Activated B cell treated with CpG ODN at 0.5 μM for 24 hours (primary cell): ENCODE measurements at regions not wholly inside any gene's neighbourhood (a gene's known extent, or its start where the extent isn't known, plus 50 kb on each side); places are given as distances from the start of the nearest gene placed in this dataset.
"Not testable (repeated sequence)": the region's sequence is repeated elsewhere in the genome, so short reads cannot be mapped to it uniquely, and the experiment has no call there.

ENCODE experiments used
- ATAC-seq: fragments of 200-7000 bp; cut with Tn5 transposase; one replicate; pipeline ENCODE4 v1.10.0; 2021; ENCODE audit warnings: low read depth, mild to moderate bottlenecking, moderate library complexity
- CTCF ChIA-PET: fragments of 350-600 bp; sonication (Branson Sonifier 250); formaldehyde crosslinking; loops from one replicate; lab custom pipeline; 2021; ENCODE audit warnings: antibody characterized with exemption; lab: Charles Lee
- POLR2A ChIA-PET: fragments of 350-600 bp; sonication (Branson Sonifier 250); formaldehyde crosslinking; loops from one replicate; lab custom pipeline; 2021; ENCODE audit warnings: antibody characterized with exemption; lab: Charles Lee
- DNase-seq: peaks from one replicate; pipeline ENCODE4 v3.0.0; 2022
- H3K27ac Mint-ChIP-seq: one replicate; pipeline ENCODE4 v1.8.0; 2020; ENCODE audit warnings: mixed read lengths
- H3K27me3 Mint-ChIP-seq: one replicate; pipeline ENCODE4 v1.8.0; 2021; ENCODE audit warnings: mixed read lengths
- H3K36me3 Mint-ChIP-seq: one replicate; pipeline ENCODE4 v1.8.0; 2021; ENCODE audit warnings: low read depth, mixed read lengths
- H3K4me1 Mint-ChIP-seq: one replicate; pipeline ENCODE4 v1.8.0; 2021; ENCODE audit warnings: mixed read lengths
- H3K4me3 Mint-ChIP-seq: one replicate; pipeline ENCODE4 v1.8.0; 2020; ENCODE audit warnings: mild to moderate bottlenecking, mixed read lengths
- H3K9me3 Mint-ChIP-seq: one replicate; pipeline ENCODE4 v1.8.0; 2020; ENCODE audit warnings: mixed read lengths
- intact Hi-C: fragments of 100-400 bp; cut with micrococcal nuclease; formaldehyde crosslinking; loops from one replicate; pipeline ENCODE4 v1.15.1; 2024

DNA sequence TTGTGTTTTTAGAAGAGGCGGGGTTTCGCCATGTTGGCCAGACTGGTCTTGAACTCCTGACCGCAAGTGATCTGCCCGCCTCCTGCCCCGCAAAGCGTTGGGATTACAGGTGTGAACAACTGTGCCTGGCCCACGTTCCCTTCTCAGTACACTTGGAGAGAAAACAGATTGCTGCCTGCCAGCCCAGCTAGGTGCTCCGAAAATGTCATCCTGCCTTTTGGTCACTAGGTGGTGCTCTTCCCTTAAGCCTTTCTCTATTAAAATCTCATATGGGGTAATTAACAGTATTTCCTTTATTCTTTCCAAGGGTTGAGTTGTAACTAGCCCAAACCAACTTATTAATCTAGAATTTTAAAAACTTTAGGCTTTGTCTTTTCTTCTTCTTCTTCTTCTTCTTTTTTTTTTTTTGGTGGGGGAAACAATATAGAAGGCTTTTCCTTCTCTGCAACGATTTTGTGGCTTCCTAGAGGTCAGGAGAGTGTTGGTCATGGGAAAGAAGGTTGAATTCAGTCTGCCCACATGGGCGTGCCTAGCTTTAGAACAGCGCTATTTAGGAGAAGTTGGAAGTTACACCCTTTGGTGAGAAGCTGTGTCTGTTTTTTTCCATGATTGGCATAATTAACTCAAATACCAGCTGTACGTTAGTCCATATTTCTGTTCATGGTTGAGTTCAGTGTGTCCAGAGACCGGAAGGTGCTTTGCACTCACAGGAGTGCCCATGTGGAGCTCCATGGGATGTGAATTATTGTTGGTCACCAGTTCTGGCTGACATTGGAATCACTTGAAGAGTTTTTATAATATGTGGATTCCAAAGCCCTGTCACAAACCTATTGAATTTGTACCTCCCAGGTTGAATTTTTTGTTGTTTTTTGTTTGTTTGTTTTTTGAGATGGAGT is 110.1 kb downstream of the LAT start:
- CTCF ChIA-PET, H3K4me3 Mint-ChIP-seq: not testable (repeated sequence)

DNA sequence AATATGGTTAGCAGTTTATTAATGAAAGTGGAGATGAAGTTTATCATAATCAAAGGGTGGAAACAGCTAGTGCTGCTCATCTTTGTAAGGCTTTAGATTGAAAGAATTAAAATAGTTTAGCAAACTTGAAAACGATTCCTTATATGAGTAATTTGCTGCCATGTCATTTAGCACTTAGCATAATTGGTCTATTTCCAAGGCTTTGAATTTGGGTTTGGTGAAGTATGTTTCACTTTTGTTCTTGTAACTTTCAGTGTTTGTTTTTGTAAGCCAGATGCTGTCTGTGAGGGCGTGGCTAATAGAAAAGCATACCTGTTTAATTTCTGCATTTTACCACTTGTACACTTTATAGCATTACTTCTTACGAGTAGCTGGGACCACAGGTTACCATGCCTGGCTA is 109.5 kb downstream of the LAT start:
- ATAC-seq, H3K27me3 Mint-ChIP-seq, H3K9me3 Mint-ChIP-seq, H3K4me3 Mint-ChIP-seq, intact Hi-C loops, H3K27ac Mint-ChIP-seq, CTCF ChIA-PET, POLR2A ChIA-PET, DNase-seq, H3K4me1 Mint-ChIP-seq: not testable (repeated sequence)
- peaks cover 16% of the 10 kb centered on the region for H3K36me3 Mint-ChIP-seq

More for the DNA sequence above, 110.1 kb downstream of the LAT start:
- peaks cover 16% of the 10 kb centered on the region for H3K36me3 Mint-ChIP-seq
- H3K27ac Mint-ChIP-seq, intact Hi-C loops, DNase-seq, H3K9me3 Mint-ChIP-seq, H3K27me3 Mint-ChIP-seq, H3K4me1 Mint-ChIP-seq, POLR2A ChIA-PET: not testable (repeated sequence)
- peak; percentile 71 for ATAC-seq

DNA sequence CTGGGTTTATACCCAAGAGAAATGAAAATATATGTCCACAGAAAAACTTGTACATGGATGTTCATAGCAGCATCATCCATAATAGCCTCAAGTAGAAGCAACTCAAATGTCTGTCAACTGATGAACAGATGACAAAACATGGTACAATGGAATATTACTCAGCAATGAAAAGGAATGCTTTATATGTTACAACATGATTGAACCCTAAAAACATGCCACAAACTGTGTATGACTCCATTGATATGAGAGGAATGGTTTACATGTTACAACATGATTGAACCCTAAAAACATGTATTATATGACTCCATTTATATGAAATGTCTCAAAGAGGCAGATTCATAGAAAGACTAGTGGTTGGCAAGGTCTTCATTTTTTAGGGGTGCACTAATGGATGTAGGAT is 104.8 kb downstream of the LAT start:
- DNase-seq, intact Hi-C loops, CTCF ChIA-PET, H3K27me3 Mint-ChIP-seq, H3K27ac Mint-ChIP-seq, POLR2A ChIA-PET, H3K9me3 Mint-ChIP-seq, H3K4me1 Mint-ChIP-seq, ATAC-seq, H3K4me3 Mint-ChIP-seq: not testable (repeated sequence)
- H3K36me3 Mint-ChIP-seq = peaks cover 29% of the 10 kb centered on the region

DNA sequence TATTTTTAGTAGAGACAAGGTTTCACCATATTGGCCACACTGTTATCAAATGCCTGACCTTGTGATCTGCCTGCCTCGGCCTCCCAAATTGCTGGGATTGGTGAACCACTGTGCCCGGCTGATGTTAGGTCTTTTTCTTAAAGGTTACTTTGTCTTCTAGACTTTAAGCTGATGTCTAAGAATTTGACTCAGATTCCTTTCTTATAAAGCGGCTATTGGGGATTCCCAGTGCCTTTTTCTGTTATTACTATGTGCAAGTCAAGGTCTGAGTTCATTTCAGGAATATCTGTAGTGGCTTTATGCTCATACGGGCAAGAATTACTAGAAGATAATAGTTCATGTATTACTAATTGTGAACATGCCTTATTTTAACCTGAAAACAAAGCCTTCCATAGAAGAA is 102.8 kb downstream of the LAT start:
- H3K27ac Mint-ChIP-seq, CTCF ChIA-PET, ATAC-seq: not testable (repeated sequence)

DNA sequence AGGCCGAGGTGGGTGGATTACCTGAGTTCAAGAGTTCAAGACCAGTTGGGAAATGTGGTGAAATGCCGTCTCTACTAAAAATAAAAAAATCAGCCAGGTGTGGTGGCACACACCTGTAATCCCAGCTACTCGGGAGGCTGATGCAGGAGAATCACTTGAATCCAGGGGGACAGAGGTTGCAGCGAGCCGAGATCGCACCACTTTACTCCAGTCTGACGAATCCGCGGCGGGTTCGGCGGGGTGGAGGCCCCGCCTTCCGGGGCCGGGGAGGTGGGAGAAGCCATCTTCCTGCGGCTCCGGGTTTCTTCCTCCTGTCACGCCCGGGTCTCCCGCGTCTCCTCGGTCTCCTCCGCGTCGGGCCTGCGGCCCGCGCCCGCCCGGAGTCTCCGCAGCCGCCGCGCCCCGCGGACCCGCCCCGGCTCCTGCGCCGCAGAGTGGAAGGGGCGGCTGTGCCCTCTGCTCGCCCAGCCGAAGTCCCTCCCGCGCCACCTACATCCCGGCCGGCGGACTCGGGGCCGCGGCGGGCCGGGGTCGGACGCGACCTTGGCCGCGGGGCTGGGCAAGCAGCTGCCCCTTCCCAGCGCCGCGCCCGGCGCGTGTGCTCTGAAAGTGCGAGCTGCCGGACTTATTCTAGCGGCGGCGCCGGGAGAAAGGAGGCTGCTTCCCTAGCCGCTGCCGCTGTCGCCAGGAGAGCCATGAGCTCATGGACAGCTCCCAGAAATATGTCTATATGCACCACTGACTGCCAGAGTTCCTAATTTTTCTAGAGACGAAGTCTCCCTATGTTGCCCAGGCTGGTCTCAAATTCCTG is 97.2 kb downstream of the LAT start:
- DNase-seq, H3K27me3 Mint-ChIP-seq, H3K4me1 Mint-ChIP-seq, H3K27ac Mint-ChIP-seq, CTCF ChIA-PET, POLR2A ChIA-PET, intact Hi-C loops, H3K9me3 Mint-ChIP-seq: not testable (repeated sequence)
- peak; percentile 62 for ATAC-seq
- Mint-ChIP-seq H3K4me3 (peak overlapping the region; percentile 84), H3K36me3 (peaks cover 15% of the 10 kb centered on the region)

More for the DNA sequence above, 102.8 kb downstream of the LAT start:
- H3K27me3 Mint-ChIP-seq, DNase-seq, H3K4me1 Mint-ChIP-seq, H3K4me3 Mint-ChIP-seq, intact Hi-C loops, H3K9me3 Mint-ChIP-seq, POLR2A ChIA-PET: not testable (repeated sequence)
- H3K36me3 Mint-ChIP-seq = peaks cover 25% of the 10 kb centered on the region

DNA sequence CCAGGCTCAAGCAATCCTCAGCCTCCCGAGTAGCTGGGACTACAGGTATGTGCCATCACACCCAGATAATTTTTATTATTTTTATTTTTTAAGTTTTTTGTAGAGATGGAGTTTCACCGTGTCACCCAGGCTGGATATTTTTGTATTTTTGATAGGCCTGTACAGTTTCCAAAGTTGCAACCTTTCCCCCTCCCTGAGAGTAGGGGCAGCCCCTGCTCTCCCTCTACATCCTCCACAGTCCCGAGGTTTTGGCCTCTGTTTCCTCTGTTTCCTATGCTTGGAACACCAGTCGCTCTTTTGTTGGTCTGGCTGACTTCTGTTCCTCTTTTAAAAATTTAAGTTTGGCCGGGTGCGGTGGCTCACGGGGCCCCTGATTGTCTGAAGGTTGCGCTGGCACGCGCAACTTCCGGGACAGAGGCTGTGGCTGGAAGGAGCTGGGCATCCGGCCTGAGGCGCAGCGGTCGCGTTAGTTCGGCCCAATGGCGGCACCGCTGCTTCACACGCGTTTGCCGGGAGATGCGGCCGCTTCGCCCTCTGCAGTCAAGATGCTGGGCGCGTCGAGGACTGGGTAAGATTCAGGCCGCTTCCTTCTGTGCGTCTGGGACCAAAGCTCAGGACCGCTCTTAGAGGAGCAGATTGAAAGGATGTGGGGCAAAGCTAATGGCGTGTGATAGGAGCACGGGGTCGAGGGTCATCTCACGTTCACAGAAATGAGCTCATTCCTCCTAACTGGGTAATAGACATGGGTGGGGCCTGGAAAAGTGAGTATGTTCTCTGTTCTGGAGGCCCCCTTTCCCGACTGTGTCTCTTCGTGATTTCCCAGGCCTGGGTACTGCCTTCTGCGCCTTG is 89.9 kb downstream of the LAT start:
- CTCF ChIA-PET, H3K9me3 Mint-ChIP-seq, H3K36me3 Mint-ChIP-seq, H3K27me3 Mint-ChIP-seq, intact Hi-C loops: not testable (repeated sequence)
- ATAC-seq = peak; percentile 97
- peak; percentile 44 for DNase-seq
- POLR2A ChIA-PET = interaction anchor here (0.7 to 1.3 kb wide), 4 partner anchors 101 to 742 kb away, joined by 3 to 4 read pairs (median 4); partner anchors contain the start of gene ATXN2L
- Mint-ChIP-seq H3K4me1 (peaks cover 19% of the 10 kb centered on the region), H3K27ac (peak overlapping the region; percentile 97), H3K4me3 (peak overlapping the region; percentile 94)

DNA sequence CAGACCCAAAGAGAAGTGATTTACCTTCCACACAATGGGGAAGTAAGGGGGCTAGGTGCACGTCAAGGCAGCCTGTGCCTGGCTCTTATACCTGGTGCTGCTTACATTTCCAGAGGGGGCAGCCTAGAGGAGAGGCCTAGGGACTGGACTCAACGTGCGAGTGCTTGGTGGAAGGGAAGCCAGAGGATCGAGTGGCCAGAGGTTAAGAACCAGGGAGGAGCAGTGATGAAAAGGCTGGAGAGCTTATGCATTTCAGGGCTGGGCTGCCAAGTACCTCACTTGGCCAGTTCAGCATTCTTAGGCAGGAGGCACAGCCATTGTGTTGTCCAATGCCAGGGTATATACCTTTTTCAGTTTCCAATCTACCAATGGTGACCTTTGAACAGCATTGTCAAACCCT is 77.4 kb downstream of the LAT start:
- POLR2A ChIA-PET, H3K27me3 Mint-ChIP-seq, H3K4me1 Mint-ChIP-seq, H3K9me3 Mint-ChIP-seq, H3K27ac Mint-ChIP-seq, CTCF ChIA-PET, intact Hi-C loops, DNase-seq, H3K4me3 Mint-ChIP-seq, H3K36me3 Mint-ChIP-seq, ATAC-seq: not testable (repeated sequence)

DNA sequence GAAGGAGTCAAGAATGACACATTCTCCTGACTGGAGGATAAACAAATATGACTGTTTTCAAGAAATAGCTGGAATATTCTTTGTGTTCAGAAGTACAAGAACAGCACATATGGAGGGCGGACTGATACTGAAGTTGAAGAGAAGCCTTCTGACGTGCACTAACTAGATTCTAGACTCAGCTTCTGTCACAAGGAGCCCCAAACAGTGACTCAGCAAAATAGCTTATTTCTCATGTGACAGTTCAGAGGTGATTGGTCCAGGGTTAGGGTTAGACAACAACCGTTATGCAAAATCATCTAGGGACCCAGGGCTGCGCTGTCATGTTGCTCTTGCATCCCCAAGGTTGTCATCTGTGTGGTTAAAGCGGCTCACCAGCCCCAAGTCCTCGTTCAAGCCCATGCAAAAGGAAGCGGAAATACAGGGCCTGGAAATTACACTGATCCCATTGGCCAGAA is 76.6 kb downstream of the LAT start:
- not testable (repeated sequence) for H3K9me3 Mint-ChIP-seq

DNA sequence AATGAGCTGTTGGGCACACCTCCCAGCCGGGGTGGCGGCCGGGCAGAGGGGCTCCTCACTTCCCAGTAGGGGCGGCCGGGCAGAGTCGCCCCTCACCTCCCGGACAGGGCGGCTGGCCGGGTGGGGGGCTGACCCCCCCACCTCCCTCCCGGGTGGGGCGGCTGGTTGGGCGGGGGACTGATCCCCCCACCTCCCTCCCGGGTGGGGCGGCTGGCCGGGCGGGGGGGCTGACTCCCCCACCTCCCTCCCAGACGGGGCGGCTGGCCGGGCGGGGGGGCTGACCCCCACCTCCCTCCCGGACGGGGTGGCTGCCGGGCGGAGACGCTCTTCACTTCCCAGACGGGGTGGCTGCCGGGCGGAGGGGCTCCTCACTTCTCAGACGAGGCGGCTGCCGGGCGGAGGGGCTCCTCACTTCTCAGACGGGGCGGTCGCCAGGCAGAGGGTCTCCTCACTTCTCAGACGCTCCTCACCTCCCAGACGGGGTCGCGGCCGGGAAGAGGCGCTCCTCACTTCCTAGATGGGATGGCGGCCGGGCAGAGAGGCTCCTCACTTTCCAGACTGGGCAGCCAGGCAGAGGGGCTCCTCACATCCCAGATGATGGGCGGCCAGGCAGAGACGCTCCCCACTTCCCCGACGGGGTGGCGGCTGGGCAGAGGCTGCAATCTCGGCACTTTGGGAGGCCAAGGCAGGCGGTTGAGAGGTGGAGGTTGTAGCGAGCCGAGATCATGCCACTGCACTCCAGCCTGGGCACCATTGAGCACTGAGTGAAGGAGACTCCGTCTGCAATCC is 75.4 kb downstream of the LAT start:
- CTCF ChIA-PET, H3K27me3 Mint-ChIP-seq, POLR2A ChIA-PET, H3K9me3 Mint-ChIP-seq, H3K27ac Mint-ChIP-seq, ATAC-seq, H3K36me3 Mint-ChIP-seq, DNase-seq, intact Hi-C loops, H3K4me1 Mint-ChIP-seq, H3K4me3 Mint-ChIP-seq: not testable (repeated sequence)

More for the DNA sequence above, 76.6 kb downstream of the LAT start:
- DNase-seq, intact Hi-C loops, H3K27me3 Mint-ChIP-seq, H3K27ac Mint-ChIP-seq, POLR2A ChIA-PET, H3K4me1 Mint-ChIP-seq, CTCF ChIA-PET, ATAC-seq, H3K36me3 Mint-ChIP-seq, H3K4me3 Mint-ChIP-seq: not testable (repeated sequence)

DNA sequence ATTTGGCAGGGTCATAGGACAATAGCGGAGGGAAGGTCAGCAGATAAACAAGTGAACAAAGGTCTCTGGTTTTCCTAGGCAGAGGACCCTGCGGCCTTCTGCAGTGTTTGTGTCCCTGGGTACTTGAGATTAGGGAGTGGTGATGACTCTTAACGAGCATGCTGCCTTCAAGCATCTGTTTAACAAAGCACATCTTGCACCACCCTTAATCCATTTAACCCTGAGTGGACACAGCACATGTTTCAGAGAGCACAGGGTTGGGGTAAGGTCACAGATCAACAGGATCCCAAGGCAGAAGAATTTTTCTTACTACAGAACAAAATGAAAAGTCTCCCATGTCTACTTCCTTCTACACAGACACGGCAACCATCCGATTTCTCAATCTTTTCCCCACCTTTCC is 74.7 kb downstream of the LAT start:
- intact Hi-C loops, H3K27ac Mint-ChIP-seq, H3K27me3 Mint-ChIP-seq: not testable (repeated sequence)

More for the DNA sequence above, 74.7 kb downstream of the LAT start:
- CTCF ChIA-PET, POLR2A ChIA-PET, DNase-seq, H3K4me1 Mint-ChIP-seq, ATAC-seq, H3K4me3 Mint-ChIP-seq, H3K36me3 Mint-ChIP-seq, H3K9me3 Mint-ChIP-seq: not testable (repeated sequence)
